Dermis blood vessel endothelial cell (primary cell): ENCODE measurements at regions not wholly inside any gene's neighbourhood (a gene's known extent, or its start where the extent isn't known, plus 50 kb on each side); places are given as distances from the start of the nearest gene placed in this dataset.

Experiments used
- DNase-seq: peaks from one replicate; pipeline ENCODE4 v3.0.0; 2010

DNA sequence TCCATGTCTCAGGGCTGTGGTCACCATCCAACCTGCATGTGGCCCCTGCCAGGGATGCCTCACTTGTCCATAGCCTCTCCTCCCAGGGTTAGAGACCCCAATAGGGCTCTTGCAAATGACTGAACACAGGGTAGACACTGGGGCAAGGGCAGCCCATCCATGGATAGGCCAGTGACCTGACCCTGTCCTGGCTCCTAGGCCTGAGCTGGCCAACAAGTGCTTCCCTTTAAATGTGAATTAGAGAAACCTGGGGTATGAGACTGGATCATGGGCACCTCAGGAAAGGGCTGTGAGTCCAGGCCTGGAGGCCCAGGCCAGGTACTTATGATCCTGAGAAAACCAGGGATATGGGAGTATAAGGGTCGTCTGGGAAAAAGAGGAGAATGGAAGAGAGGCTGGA, 64.5 kb downstream of the COPS8 start:
- no peak for DNase-seq

DNA sequence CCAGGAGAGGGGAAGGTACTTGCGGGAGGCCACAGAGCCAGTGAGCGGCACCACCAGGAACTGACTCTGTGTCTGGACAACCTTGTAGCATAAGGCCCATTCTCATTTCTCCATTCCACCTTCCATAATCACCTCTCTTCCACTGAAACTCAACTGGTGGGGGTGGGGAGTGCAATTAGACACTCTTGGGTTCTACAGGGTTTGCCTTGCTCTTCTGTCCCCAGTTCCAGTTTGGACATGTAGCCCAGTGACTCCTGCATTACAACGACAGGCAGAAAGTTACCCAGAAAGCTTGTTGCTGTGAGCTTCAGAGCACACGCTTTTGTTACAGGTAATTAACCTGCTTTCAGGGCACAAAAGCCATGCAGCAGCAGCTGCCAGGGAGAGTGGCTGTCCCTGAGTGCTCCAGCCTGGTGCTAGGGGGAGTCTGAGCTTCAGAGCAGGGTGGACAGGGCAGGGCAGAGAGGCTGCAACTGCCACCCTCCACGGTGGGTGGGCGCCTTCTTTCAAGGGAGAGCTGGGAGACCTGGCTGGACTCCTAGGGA, 65.2 kb downstream of the COPS8 start:
- no peak for DNase-seq

DNA sequence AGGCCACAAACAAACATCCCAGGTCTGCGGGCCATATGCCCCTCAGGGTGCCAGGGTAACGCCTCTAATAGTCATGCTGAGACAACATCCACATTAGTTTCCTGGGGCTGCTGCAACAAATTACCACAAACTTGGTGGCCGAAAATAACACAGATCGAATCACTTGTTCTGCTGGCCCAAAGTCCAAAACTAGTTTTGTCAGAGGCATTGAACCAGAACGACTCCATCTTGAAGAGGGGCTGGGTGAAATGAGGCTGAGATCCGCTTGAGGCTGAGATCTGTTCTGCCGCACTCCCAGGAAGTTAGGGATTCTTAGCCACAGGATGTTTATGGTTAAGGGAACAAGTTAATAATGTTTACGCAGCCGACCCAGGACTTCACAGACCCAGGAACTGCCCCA, 66.7 kb downstream of the COPS8 start:
- DNase-seq, result no peak

DNA sequence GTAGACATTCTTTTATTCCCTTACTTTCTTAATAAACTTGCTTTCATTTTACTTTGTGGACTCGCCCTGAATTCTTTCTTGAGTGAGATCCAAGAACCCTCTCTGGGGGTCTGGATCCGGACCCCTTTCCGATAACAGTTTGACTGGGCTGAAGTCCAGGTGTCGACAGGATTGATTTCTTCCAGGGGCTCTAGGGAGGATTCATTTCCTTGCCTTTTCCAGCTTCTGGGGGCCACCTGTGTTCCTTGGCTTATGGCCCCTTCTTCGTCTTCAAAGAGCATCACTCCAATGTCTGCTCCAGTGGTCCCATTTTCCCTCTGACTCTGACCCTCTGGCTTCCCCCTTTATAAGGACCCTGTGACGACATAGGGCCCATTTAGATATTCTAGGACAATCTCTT, 67.5 kb downstream of the COPS8 start:
- no peak for DNase-seq

DNA sequence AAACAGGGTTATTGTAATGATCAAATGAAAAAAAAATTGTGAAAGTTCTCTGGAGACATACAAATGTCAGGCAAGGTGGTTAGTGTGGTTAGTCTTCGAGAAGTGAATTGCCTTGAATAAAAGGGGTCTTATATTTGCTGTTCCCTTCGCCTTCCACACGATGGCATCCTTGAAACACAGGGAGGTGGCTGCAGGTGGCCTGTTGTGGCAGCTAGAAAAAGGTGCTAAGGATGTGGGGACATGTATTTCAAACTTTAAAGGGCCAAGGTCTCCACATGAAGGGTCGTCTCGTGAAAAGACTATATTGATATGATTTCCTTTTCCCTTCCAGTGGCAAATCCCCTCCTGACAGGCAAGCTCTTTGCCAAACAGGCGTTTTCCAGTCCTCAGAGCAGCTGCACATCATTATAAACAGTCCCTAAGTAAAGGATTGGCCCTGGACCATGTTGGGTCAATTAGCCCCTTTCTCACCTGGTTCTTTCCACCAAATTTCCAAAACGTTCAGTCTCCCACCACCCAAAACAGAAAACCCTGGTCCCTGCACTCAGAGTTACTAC, 68.5 kb downstream of the COPS8 start:
- peak; percentile 78 for DNase-seq

DNA sequence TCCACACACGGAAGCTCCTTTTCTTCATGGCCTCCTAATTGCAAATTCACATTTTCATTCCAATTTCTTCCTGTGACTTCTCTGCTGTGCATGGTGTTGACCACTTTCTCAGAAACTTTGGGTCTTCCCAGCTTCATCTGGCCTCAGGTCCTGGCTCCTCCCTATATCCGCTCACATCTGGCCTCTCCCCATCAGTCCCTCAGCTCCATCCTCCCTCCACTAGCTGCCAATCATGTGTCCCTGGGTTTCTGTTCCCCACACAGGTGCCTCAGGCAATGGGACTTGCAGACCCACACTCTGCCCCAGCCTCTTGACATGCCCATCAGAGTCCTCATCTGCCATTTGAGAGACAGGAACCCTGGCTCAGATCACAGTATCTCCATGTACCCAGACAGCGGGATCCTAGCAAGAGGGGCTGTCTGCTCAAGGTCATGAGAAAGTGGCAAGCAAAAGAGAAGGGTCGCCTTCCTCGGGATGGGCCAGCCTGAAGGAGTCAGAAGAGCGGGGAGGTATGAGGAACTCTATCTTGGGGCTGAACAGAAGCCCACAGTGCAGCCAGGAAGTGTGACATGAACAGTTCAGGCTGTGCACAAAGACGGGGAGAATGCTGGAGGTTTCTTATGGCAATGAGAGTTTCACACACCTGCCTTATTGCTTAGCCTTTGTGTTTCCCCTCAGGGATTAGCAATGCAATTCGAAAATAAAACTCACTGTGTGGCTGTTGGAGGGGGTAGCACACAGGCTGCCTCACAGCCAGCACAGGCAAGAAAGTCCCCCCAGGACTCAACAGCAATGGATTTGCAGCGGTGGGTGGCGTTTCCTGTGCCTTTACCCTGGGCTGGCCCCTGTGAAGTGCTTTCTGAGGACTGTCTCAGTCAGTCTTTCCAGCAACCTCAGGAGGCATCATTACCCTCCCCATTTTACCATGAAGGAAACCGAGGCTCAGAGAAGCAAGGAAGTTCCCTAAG, 69.5 kb downstream of the COPS8 start:
- no peak for DNase-seq

DNA sequence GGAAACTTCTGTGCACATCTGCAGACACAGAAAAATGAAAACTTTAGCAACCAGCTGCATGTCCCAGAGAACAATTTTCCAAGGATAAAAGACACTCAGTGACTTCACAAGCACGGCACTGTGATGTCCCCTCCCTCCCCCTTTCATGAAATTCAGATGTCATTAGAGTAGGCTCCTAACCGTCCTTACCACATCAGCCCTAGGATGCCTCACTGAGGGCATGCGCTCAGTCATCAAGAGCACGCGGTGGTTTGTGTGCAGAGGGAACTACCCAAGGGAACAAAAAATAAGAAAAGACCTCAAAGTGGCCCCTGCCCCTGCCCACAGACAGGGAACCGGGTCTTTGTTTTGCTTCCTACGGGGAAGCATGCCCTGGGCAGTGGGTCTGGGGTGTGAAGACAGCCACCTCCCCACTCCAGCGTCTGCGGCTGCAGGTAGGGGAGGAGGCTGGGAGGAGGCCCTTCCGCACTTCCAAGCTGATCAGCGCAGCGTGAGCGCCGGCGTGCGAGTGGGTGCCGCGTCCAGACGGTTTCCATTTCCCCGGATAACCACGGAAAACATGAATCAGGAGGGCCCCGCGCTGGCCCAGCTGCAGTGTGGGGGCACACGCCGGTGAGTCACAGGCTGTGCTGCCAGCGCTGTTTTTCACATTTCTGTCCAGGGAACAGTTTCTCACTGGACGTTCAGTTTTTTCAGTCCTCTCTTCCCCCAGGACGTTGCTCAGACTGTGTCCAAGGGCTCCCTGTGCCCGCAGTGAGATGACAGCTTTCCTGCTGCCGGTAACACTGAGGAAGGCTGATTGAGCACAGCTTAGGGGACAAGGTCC, 70.6 kb downstream of the COPS8 start:
- DNase-seq, result peak; percentile 73

DNA sequence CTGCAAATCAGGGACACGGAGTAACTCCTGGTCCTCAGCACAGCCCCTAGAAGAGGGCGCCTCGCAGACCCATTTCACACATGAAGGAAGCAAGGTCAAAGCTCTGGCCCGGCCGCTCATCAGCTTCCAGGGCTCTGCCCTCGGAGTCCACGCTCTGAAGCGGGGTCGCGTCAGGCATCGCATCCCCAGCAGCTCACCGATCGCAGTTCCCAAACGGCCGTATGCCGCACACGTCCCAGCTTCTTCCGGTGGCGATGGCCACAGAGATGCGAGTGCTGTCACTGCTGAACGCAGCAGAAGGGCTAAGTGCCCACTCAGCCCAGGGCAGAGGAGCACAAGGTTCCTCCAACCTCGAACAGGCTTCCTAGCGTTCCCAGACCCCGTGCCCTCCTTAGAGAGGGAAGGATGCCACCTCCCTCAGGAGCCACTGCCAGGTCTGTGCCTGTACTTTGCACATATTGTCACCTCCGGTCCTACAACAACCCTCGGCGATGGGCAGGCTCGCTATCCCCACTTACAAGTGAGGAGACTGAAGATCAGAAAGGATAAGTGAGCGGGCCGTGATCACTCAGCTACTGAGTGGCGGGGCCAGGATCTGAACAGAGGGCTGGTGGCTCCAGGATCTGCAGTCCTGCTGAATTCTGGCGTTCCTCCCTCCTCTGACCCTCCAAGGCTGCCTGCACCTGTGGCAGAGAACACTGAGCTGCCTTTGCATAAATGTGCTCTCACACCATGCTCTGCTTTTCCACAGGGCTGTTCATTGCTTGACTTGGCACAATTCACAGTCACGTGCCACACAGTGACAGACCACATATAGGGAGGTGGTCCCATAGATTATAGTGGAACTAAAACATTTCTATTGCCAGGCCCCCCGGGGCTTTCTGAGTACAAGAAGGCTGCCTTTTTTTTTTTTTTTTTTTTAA, 71.4 kb downstream of the COPS8 start:
- no peak for DNase-seq

DNA sequence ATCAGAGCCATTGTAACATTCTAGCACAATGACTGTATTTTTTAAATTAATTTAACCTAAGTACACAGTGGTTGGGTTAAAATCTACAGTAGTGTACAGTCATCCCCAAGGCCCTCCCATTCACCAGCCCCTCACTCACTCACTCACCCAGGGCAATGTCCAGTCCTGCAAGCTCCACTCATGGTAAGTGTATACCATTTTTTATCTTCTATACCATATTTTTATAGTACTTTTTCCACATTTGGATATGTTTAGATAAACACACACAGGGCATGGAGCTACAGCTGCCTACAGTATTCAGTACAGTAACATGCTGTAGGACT, 72.1 kb downstream of the COPS8 start:
- no peak for DNase-seq

DNA sequence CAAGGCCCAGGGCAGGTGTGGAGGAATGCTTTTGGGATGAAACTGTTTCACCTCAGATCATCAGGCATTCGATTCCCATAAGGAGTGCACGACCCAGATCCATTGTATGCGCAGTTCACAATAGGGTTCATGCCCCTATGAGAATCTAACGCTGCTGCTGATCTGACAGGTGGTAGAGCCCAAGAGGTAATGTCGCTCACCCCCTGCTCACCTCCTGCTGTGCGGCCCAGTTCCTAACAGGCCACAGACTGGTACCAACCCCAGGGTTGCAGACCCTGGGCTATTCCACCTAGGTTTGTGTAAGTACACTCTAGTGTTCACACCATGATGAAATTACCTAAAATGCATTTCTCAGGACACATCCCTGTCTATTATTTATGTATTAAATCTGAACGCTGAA, 72.5 kb downstream of the COPS8 start:
- DNase-seq, result no peak

DNA sequence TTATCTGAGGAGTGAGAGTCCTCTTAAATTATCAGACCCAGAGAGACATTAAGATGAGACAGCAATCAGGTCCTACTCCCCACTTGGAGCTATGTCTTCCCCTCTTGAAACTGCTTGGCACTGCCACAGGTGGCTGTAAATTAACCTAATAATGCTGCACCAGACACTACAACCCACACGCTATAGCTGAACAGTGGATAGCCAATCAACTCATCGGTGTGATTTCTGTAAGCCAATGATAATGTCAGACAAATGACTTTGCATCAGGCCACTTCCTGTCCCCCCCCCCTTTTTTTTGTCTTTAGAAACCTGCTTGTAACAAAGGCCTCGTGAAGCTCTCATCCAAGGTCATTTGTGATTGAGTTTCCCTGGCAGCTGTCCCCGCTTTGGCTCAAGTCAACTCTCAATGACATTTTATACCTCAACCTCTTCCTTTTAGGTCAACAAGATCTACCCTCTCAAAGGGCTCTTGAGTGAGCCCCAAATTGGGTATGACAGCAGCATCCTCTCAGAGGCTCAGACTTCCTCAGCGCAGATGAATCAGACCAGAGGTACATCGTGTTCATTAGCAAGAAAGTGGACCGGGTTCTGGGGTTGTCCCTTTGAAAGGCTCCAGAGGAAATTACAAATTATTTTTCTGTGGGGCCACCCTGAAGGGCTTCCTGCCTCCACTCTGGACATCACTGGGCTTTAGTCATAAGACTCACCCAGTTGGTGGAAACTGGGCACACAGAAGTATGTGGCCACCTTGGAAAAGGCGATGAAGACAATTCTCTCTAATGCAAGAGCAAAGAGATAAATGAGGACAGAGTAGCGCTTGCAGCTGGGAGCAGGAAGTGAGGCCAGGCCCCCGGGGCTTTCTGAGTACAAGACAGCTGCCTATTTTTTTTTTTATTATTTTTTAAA, 73.6 kb downstream of the COPS8 start:
- peak; percentile 32 for DNase-seq

DNA sequence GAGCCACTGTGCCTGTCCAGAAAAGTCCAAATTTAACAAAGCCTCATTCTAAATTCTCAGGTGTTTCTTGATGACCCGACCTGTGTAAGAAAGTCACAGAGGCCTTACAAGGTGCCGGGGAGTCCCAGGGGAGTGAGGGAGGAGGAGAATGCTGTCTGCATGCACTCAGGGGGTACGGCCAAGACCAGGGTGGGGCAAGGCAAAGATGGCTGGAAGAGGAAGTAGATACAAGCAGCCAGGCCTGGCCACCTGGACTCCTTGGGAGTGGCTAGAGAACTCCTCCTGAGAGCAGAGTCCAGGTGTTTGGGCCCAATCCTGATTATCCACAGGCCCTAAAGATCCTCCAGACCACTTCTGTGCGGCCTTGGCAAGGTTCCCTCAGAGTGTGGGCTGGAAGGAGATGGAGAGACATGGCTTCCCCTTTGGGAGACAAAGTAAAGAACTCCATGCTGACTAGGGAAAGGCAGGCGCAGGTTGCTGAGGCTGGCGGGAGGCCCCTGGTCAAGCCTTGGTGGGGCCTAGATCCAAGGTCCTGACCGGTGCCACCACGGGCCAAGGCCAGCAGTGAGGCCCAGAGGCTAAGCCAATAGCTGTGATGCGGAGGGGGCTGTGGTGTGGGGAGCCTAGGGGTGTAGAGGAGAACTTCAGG, 74.7 kb downstream of the COPS8 start:
- DNase-seq, result no peak

DNA sequence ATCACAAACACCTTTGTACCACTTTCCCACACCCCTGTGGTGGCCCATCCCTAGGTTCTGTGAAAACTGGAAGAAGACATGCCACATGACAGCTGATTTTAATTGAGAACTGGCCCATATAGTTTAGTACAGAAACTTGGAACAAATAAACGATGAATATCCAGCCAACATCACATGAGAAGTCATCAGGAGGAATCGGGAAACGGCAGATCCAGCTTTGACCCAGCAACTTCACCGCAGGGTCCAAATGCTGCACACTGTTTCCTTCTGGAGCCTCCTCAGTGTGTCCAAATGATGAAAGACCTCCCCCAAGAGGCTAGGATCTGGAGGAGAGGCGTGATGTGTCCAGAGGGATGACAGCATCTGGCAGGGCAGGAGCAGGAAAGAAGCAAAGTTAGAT, 75.5 kb downstream of the COPS8 start:
- no peak for DNase-seq

DNA sequence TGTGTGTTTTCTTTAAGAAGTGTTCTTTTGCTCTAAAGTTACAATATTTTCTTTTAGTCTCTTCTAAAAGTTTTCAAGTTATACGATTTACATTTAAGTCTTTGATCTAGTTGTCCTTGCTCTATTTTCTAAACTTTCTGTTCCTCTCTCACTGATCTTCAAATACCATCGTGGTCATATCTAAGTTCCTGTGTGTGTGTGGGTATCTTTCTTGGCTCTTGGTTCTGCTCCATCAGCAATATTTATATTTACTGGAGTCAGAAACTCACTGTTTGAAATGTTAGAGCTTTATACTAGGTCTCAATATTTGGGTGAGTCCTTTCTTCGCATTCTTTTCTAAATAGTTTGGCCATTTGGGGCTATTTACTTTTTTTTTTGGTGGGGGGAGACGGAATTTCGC, 77.3 kb downstream of the COPS8 start:
- DNase-seq, result no peak

DNA sequence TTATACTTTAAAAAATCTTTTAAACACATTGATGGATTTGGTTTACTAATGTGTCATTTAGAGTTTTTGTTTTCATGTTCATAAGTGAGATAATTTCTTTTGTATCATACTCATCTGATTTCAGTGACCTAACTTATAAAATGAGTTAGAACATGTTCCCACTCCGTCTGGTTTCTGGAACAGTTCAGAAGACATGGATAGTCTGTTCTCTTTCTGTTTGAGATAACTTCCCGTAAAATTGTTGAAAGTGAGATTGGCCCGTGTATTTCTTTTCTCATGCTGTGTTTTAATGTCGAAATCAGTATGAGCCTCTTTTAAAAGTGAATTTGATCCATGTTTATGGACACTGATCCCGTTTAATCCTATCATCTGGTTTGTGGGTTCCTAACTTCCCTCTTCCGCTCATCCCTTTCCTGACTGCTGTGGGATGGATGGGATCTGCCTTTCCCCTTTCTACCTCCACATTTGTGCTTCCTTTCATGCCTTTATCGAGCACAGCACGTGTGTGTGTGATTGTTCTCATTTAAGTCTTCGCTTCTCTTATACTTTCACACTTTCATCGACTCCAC, 78.9 kb downstream of the COPS8 start:
- no peak for DNase-seq

DNA sequence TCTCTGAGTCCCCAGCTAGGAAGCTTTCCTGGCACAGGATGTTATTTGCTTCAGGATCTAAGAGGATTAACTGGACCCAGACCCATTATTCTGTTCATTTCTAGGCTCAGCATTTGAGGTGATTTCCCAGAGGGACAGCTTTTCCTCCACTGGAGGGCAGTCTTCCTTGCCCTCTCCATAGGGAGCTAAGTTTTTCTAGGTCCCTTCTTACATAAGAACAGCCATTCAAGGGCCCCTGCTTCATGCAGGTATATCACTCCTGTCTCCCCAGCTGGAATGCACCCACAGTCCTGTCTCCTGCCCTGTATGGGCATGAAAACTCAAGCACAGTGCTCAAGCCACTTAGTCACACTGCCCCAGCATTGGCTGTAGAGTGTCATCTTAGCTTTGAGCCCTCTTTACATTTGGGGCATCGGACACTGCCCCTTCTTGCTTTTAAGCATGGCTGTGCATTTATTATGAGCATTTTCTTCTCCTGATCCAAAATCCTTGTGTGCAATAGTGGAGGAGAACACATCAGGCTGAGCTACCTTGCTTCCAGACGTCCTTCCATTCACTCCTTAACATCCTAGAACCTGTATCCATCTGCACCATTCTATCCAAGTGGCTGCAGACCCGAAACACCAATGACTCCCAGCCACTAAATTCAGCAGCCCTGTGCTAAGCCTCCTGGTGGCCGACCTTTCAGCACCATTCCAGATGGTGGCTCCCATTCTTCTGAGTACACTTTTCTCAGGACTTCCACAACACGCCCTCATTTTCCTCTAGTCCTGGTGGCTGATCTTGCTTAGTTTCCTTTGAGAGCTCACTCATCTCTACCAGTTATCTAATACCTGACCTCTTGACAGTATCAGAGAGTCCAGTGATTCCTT, 80.0 kb downstream of the COPS8 start:
- DNase-seq, result peak; percentile 67

DNA sequence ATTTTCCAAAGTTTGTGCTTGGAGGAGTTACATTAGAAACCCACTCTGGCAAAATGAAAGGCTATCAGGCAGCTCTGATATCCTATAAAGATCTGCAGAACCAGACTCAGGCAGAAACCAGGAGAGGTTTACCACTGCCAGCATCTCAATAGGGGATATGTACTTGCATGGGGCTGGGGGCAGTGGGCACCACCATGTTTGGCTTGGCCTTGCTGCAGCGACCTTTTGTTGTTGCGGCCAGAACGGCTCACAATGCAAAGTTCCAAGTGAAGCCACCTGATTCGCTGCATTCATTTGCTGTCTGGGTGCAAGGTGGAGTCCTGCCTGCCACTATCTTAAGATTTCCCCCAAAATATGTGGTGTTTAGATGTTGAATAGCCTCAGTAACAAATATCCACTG, 81.3 kb downstream of the COPS8 start:
- DNase-seq, result no peak

DNA sequence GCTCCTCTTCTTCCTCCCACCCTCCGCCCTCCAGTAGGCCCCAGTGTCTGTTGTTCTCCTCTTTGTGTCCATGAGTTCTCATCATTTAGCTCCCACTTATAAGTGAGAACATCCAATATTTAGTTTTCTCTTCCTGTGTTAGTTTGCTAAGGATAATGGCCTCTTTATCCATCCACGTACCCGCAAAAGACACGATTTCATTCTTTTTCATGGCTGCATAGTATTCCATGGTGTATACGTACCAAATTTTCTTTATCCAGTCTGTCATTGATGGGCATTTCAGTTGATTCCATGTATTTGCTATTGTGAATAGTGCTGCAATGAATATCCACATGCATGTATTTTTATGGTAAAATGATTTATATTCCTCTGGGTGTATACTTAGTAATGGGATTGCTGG, 82.2 kb downstream of the COPS8 start:
- no peak for DNase-seq

DNA sequence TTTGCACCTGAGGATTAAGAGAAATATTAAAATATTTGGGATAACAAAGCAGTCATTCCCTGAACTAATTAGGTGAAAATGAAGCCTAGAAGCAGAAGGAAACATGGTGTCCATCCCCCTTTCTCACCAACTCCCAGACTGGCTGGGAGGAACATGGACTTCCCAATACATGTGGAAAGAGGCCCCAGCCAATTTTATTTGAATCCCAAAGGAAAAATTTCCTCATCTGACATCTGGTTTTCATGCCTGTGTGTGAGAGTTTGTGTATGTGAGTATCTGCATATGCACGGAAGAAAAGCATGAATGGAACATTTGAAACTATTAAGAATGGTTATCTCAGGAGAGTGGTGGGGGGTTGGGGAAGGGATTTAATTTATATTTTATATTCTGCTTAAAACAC, 84.3 kb downstream of the COPS8 start:
- no peak for DNase-seq
